Stimulated activated CD4-positive, alpha-beta T cell treated with anti-CD3 and anti-CD28 coated beads, Interleukin-15, amount 100 ng/mL, for 24 hours (primary cell): ENCODE measurements at regions not wholly inside any gene's neighbourhood (a gene's known extent, or its start where the extent isn't known, plus 50 kb on each side); places are given as distances from the start of the nearest gene placed in this dataset.
A peak's percentile ranks its signal among the peaks of the same experiment; 100 is the strongest.
"Not testable (repeated sequence)": the region's sequence is repeated elsewhere in the genome, so short reads cannot be mapped to it uniquely, and the experiment has no call there.

Source experiments
- DNase-seq: peaks from one replicate; pipeline ENCODE4 v3.0.0-alpha.2; 2020

DNA sequence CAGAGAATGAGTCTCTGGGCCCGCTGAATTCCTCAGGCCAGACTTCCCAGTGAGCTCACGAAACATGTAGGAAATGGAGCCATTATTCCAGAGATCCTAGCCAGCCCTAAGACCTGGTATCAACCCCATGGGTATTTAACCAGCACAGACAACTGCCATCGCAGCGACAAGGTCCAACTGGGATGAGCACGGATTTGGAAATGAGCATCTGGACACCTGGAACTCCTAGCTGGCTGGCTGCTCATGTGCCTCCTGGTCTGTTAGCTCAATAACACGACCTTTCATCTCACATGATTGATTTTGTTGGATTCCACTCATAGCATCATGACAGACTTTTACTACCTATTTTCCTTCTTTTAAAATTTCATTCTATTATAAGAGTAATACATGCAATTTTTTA, 51.0 kb downstream of the POU3F3 start:
- no peak for DNase-seq

GRCh38 chr2:104909317-104909716, 55.4 kb downstream of the POU3F3 start:
- DNase-seq: no peak

- DNase-seq: no peak
Measured at GRCh38 chr2:104914509-104914908, 60.6 kb downstream of the POU3F3 start.

- DNase-seq: no peak
Measured at GRCh38 chr2:104915107-104915793, 61.3 kb downstream of the POU3F3 start.

- no peak for DNase-seq
Measured at GRCh38 chr2:104919127-104919526, 65.2 kb downstream of the POU3F3 start.

GRCh38 chr2:104923665-104924064, 69.8 kb downstream of the POU3F3 start:
- no peak for DNase-seq

GRCh38 chr2:104929663-104930062, 75.7 kb downstream of the POU3F3 start:
- DNase-seq: no peak

- no peak for DNase-seq
Measured at GRCh38 chr2:104930732-104931131, 76.8 kb downstream of the POU3F3 start.

DNA sequence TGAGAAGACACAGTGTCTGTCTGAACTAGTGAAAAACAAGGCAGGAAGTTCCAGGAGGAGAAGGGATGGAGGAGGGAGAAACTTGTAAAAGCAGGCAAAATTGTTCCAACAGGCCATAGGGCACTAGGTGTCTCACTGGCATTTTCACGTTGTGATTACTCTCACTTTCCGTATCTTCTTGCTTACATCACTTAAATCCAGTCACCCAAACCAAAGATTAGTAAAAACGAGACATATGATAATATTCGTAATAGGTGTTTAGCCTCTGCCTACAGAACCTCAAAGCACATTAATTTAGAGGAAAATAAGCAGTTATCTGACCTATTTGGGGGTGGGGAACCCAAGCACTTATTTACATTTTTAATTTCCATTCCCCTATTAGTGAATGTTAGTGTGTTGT, 78.3 kb downstream of the POU3F3 start:
- DNase-seq: no peak

DNA sequence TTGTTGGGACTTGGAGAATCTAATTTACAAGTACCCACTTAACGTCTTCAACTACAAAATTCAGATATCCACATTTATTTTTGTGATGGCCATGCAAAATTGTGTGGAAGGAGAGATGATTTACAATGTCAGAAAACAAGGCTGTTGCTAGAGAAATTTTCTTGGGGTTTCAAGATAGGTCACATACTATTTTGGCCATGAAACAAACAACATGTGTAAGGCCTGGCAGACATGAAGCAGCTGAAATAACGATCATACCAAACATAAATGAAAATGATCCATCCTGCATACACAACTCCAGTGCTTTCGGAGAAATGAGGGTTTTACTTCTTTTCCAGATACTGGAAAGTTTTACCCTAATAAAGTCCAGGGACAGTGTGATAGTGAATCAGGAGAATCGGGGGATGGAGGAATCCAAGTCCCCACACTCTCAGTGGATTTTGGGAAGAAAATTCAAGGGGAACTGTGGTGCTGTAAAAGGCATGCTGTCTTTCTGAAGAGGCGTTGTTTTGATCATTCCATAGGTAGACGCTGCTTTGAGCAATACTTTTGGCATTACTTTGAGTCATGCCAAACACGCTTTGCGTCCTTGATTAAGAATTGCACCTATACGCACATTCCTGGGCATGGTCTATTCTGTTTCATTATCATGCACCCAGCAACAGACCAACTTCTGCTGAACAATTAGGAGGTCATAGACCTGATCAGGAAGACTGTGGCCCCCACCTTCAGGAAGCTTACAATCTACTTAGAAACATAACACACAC, 79.4 kb downstream of the POU3F3 start:
- no peak for DNase-seq

DNA sequence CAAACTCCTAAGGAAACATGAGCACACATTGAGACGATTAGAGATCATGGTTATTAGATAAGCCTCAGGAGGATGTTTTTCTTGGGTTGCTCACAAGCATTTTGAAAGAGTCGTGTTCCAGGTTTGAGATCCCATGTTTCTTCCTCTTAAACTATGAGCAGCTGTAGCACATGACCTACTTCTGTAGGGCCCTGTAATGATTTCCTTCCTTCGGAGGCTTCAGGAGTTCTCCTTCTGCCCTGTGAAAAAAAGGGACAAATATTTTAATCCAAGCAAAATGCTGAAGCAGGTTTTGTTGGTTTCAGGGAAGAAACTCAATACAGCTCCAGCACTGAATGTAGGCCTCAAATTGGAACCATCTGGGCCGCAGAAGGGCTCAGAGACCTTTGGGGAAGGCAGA, 82.6 kb downstream of the POU3F3 start:
- DNase-seq: no peak

GRCh38 chr2:104938231-104938941, 84.5 kb downstream of the POU3F3 start:
- DNase-seq: peak; percentile 35

DNA sequence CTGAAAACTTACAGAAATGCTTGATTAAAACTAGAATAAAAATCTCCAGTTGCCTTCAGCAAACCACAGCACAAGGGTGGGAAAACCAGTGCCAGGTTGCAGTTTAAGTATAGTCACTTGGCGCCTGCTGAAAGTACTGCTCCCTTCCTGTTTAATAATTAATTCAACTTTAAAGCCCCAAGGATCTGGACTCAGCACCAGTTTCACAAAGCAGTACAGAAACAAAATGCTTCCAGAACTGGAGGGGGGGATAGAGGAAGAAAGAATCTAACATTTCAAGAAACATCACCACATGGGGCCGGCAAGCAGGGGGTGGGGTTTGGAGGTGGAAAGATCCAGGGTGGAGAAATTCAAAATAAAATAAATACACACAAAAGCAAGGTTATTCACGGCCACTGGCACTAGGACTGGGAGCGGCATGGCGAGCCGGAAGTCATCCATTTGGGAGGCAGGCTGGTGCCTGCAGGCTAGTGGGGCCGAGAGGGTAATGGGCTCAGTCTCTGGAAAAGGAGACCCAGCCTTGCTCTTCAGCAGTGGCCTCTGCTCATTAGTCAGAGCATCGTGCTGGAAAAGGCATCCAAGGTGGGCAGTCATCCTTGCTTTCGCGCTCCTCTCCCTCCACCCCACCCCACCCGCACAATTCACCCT, 85.8 kb downstream of the POU3F3 start:
- no peak for DNase-seq

DNA sequence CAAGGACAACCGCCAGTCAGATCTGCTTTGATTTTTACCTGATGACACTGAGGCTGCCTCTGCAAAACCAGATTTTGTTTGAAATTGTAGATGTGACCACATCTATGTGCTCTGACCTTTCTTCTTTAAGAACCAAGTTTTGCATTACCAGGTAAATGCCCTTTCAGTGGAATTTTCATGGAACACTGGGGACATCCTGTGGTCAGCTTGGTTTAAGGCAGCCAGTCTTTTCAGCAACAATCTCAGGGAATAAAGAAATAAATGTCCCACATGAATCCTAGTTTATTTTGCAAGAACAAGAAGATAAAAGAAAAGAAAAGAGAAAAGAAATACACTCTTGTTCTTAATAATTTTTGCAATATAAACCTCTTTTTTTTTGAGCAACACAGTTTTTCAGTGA, 90.6 kb downstream of the POU3F3 start:
- no peak for DNase-seq

- no peak for DNase-seq
Measured at GRCh38 chr2:104945121-104945520, 91.2 kb downstream of the POU3F3 start.

DNA sequence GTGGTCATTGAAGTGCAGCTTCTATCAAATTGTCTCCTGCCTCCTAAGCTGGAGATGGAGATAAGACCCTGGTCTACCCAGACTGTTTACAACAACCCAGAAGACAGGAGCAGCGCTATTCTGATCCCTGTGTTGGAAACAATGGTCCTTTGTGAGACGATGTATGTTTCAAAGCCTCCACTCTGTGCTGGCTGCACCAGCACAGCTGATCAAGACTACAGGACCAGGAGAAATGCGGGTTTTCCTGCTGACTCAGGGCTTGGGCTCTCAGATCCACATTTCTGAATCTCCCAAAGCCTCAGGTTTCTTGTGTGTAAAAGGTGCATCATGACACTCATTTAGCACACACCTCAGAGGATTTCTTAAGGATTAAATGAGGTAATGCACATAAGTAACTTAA, 92.0 kb downstream of the POU3F3 start:
- no peak for DNase-seq

DNA sequence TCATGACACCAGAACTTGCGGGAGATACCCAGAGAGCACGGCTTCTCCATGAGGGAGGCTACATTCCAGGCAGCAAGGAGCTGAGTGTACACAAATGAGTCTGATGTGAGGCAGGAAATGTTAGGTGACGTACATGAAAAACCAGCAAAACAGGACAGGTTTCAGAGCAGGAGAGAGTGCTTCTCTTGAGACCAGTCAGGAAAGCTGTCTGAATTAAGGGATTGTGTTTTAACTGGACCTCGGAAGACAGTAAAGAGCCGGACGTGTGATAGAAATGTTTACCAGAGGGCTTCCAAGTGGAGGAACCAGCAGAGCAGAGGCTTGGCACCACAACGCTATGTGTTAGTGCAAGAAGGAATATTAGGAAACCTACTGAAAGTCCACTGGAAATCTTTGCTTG, 90.4 kb upstream of the MRPS9 start:
- not testable (repeated sequence) for DNase-seq

- no peak for DNase-seq
Measured at GRCh38 chr2:104952976-104953375, 84.9 kb upstream of the MRPS9 start.

DNA sequence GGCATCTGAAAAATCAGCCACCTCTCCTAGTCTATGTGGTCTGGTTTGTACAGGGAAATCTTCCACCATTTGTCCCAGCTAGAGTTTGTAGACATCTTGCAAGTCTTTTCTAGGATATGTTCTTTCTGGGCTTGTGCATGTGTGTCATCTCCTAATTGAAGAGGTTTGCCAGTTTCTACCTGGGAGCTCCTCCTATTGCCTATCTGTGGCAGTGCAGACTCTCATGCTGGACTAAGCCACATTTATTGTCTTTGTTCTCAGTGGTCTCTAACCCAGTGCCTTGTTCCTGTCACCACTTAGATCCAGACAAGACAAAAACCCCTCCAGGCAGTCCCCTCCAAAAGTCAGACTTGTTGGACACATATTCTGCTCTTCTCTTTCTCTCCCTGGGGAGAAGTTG, 72.0 kb upstream of the MRPS9 start:
- DNase-seq: no peak

DNA sequence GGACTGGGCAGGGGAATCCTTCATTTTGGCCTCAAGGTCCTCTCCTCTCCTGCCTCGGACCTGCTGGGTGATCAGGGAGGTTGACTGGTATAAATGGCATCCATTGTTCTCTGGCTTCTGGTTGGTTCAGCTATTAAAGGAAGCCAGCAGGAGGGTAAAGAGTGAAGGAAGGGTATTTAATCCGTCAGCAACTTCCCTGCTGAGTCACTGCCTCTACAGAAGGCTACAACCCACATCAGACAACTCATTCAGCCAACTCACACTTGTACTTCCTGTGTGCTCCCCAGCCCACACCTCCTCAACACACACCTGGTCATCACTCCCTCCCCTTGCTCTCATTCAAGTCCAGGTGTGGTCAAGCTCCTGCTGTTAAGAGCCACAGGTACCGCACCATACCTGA, 68.3 kb upstream of the MRPS9 start:
- no peak for DNase-seq

DNA sequence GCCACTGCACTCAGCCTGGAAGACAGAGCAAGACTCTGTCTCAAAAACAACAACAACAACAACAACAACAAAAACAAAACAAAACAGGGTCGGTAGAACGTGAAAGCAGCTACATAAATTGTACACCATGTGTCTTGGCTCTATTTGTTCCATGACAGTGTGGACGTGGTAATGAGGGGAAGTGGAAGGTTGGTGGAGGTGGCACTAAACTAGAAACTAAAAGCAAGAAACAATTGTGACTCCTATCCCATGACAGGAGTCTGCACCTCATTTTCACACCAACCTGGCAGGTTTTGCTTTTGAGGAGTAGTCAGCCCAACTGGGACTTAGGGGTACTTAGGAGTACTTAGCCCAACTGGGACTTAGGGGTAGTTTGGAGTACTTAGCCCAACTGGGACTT, 62.5 kb upstream of the MRPS9 start:
- DNase-seq: no peak

DNA sequence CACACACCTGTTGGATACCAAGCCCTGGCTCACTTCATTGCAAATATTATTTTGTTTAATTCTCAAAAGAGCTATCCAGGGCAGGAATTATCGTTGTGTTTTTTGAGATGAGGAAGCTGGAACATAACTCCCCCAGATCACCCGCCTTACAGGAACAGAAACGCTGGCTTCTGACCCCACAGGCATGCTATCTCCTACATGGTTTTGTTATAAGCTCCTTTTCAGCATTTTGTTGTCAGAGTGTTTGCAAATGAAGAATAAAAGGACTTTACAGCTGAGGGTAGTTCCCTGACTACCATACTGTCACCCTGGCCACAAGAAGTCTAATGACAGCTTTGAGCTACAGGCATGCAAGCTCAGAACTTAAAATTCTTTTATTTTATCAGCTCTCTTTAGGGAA, 62.0 kb upstream of the MRPS9 start:
- DNase-seq: no peak

- peak; percentile 37 for DNase-seq
Measured at GRCh38 chr2:104976603-104977120, 61.2 kb upstream of the MRPS9 start.
